Activated naive CD4-positive, alpha-beta T cell treated with anti-CD3 and anti-CD28 coated beads, Interleukin-2, amount 10 ng/mL, durations not matched to agents 7 days and 5 days (primary cell): ENCODE measurements at regions not wholly inside any gene's neighbourhood (a gene's known extent, or its start where the extent isn't known, plus 50 kb on each side); places are given as distances from the start of the nearest gene placed in this dataset.

ENCODE experiments used
- CTCF ChIA-PET: fragments of 350-600 bp; sonication (Branson Sonifier 250); formaldehyde crosslinking; loops from one replicate; lab custom pipeline; 2021; ENCODE audit warnings: antibody characterized with exemption; lab: Charles Lee
- DNase-seq: peaks from one replicate; pipeline ENCODE4 v3.0.0-alpha.2; 2020
- H3K27ac Mint-ChIP-seq: one replicate; pipeline ENCODE4 v1.8.0; 2021; ENCODE audit warnings: mild to moderate bottlenecking, moderate library complexity, mixed read lengths
- H3K27me3 Mint-ChIP-seq: one replicate; pipeline ENCODE4 v1.8.0; 2021; ENCODE audit warnings: mild to moderate bottlenecking, mixed read lengths
- H3K36me3 Mint-ChIP-seq: one replicate; pipeline ENCODE4 v1.8.0; 2021; ENCODE audit warnings: mixed read lengths
- H3K4me1 Mint-ChIP-seq: one replicate; pipeline ENCODE4 v1.8.0; 2021; ENCODE audit warnings: mixed read lengths
- H3K4me3 Mint-ChIP-seq: one replicate; pipeline ENCODE4 v1.8.0; 2021; ENCODE audit warnings: mild to moderate bottlenecking, moderate library complexity, mixed read lengths
- H3K9me3 Mint-ChIP-seq: one replicate; pipeline ENCODE4 v1.8.0; 2021; ENCODE audit warnings: mixed read lengths

DNA sequence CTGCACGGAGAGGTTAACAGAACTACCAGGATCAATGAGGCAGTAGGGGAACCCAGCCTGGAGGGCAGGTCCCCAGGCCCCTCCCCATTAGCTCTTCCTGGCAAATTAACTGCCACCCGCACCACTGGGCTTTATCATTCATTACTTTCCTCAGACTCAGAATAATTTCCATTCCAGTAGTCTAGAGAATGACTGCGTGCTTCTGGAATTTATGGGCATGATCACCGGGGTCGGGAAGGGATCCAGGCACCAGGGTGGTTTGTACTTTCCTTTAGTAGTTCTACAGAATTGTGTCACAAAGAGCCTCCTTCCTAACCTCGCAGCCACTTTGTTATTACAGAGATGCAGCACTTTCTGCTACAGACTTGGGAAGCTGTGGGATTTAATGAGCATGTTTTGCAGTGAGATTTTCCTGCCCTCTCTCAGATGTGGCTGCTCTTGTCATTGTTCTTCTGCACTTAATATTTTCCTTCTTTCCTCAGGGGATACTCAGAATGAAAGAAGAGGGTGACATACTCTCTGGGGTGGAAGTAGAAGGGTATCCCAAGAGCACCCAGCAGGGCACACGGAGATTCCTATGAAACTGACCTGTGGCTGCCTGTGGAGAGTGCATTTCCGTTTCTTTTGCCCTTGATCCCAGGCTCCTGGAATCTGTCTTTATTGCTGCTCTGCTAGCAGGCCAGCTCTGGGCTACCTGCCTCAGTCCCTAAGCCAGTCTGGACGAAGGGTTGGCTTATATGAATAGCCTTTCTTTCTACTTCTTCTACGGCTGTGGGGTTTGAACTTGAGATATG, 285.0 kb upstream of the SLC10A2 start:
- Mint-ChIP-seq H3K4me3 (no peak overlapping the region), H3K9me3 (peaks cover 7% of the 10 kb centered on the region), H3K27me3 (no peaks in the 10 kb centered on the region), H3K36me3 (no peaks in the 10 kb centered on the region), H3K4me1 (no peaks in the 10 kb centered on the region), H3K27ac (no peak overlapping the region)
- no peak for DNase-seq
- CTCF ChIA-PET: no interaction called here

DNA sequence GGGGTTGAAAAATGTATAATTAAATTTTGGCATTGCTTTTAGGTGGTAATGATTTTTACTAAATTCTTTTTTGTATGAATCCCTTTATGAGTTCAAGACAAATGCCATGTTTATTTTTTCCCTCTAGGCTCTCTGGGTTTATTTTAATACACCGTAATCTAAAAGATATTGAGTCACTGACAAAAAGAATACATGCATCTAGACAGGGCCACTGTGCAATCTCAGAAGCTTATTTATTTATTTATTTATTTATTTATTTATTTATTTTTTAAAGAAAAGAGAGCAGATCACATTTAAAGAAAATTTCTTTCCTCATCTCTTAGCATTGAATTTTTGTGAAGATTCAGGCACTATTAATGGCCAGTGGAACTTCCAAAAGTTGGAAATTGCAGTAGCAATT, 283.9 kb upstream of the SLC10A2 start:
- Mint-ChIP-seq H3K36me3 (no peaks in the 10 kb centered on the region), H3K4me3 (no peak overlapping the region), H3K9me3 (peaks cover 7% of the 10 kb centered on the region), H3K27ac (no peak overlapping the region), H3K27me3 (no peaks in the 10 kb centered on the region), H3K4me1 (no peaks in the 10 kb centered on the region)
- DNase-seq: no peak
- CTCF ChIA-PET: no interaction called here

- Mint-ChIP-seq H3K9me3 (peaks cover 9% of the 10 kb centered on the region), H3K36me3 (no peaks in the 10 kb centered on the region), H3K4me3 (no peak overlapping the region), H3K27me3 (no peaks in the 10 kb centered on the region), H3K4me1 (no peaks in the 10 kb centered on the region), H3K27ac (no peak overlapping the region)
- no peak for DNase-seq
- CTCF ChIA-PET: no interaction called here
These were observed 283.2 kb upstream of the SLC10A2 start for GRCh38 chr13:103349211-103349980.

DNA sequence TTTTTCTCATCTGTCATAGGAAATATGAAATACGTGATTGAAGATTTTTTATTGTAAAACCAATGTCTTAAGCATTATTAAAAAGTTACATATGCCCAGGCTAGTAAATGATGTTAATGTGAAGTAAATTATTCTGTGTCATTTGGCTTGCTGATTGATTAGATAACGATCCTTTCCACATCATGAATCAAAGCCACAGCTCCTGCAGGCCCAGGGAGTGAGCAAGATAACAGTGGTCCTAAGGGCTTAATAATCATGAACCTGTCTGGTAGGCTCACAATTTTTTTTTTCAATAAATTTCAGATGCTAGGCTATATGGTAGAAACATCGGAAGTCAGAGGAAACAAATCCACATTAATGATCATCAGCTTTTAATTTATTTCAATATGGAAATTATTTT, 269.0 kb upstream of the SLC10A2 start:
- no peaks in the 10 kb centered on the region for H3K36me3 Mint-ChIP-seq
- H3K4me1 Mint-ChIP-seq: no peaks in the 10 kb centered on the region
- H3K27ac Mint-ChIP-seq: no peak overlapping the region
- CTCF ChIA-PET: no interaction called here
- DNase-seq: no peak
- no peaks in the 10 kb centered on the region for H3K9me3 Mint-ChIP-seq
- H3K27me3 Mint-ChIP-seq: no peaks in the 10 kb centered on the region
- H3K4me3 Mint-ChIP-seq: no peak overlapping the region

- Mint-ChIP-seq H3K36me3 (no peaks in the 10 kb centered on the region), H3K4me3 (no peak overlapping the region), H3K27me3 (no peaks in the 10 kb centered on the region), H3K4me1 (no peaks in the 10 kb centered on the region), H3K9me3 (no peaks in the 10 kb centered on the region), H3K27ac (no peak overlapping the region)
- CTCF ChIA-PET: no interaction called here
- no peak for DNase-seq
These were observed 265.7 kb upstream of the SLC10A2 start for GRCh38 chr13:103331924-103332323.

DNA sequence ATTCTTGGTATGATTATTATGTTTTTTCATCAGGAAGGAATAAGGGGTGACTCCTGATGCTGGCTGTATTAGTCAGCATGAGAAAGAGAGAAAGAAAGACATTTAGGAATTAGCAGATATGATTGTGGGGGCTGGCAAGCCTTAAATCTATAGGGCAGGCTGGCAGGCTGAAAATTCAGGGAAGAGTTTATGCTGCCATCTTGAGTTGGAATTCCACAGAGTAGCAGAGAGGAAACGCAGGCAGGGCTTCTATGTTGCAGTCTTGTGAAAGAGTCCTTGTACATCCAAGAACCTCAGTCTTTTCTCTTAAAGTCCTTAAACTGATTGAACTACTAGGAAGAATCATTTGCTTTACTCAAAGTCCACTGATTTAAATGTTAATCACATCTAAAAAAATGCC, 262.7 kb upstream of the SLC10A2 start:
- DNase-seq: no peak
- Mint-ChIP-seq H3K27ac (no peak overlapping the region), H3K36me3 (no peaks in the 10 kb centered on the region), H3K9me3 (no peaks in the 10 kb centered on the region), H3K27me3 (no peaks in the 10 kb centered on the region), H3K4me3 (no peak overlapping the region), H3K4me1 (no peaks in the 10 kb centered on the region)
- CTCF ChIA-PET: no interaction called here

GRCh38 chr13:103326326-103326725, 260.1 kb upstream of the SLC10A2 start:
- no peaks in the 10 kb centered on the region for H3K36me3 Mint-ChIP-seq
- H3K27ac Mint-ChIP-seq: no peak overlapping the region
- no peaks in the 10 kb centered on the region for H3K27me3 Mint-ChIP-seq
- CTCF ChIA-PET: no interaction called here
- H3K4me3 Mint-ChIP-seq: no peak overlapping the region
- DNase-seq: no peak
- H3K9me3 Mint-ChIP-seq: no peaks in the 10 kb centered on the region
- no peaks in the 10 kb centered on the region for H3K4me1 Mint-ChIP-seq

GRCh38 chr13:103325672-103326071, 259.5 kb upstream of the SLC10A2 start:
- CTCF ChIA-PET: no interaction called here
- H3K27ac Mint-ChIP-seq: no peak overlapping the region
- H3K27me3 Mint-ChIP-seq: no peaks in the 10 kb centered on the region
- H3K4me1 Mint-ChIP-seq: no peaks in the 10 kb centered on the region
- H3K9me3 Mint-ChIP-seq: no peaks in the 10 kb centered on the region
- H3K4me3 Mint-ChIP-seq: no peak overlapping the region
- DNase-seq: no peak
- no peaks in the 10 kb centered on the region for H3K36me3 Mint-ChIP-seq

DNA sequence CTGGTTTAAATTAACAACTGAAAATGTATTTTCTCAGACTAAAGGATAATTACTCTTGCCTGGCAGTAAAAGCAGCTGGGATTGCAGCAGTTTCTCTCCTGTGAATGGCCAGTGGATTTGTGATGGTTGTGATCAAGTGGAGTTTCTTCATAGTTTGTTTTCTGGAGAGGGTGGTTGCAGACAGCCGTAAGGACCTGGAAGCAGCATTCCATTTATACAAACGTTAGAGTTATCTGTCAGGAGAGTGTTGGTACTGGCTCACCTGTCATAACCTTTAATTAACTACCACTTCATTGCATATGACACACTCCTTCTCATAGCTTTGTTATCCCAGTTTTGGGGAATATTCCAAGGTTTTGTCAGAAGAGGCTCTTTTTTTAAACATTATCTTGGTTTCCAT, 258.4 kb upstream of the SLC10A2 start:
- Mint-ChIP-seq H3K4me3 (no peak overlapping the region), H3K9me3 (no peaks in the 10 kb centered on the region), H3K27ac (no peak overlapping the region), H3K27me3 (no peaks in the 10 kb centered on the region), H3K36me3 (no peaks in the 10 kb centered on the region), H3K4me1 (no peaks in the 10 kb centered on the region)
- no peak for DNase-seq
- CTCF ChIA-PET: no interaction called here

GRCh38 chr13:103315711-103316110, 249.5 kb upstream of the SLC10A2 start:
- CTCF ChIA-PET: no interaction called here
- Mint-ChIP-seq H3K9me3 (peaks cover 6% of the 10 kb centered on the region), H3K4me1 (no peaks in the 10 kb centered on the region), H3K27ac (no peak overlapping the region), H3K4me3 (no peak overlapping the region), H3K36me3 (no peaks in the 10 kb centered on the region), H3K27me3 (no peaks in the 10 kb centered on the region)
- no peak for DNase-seq

DNA sequence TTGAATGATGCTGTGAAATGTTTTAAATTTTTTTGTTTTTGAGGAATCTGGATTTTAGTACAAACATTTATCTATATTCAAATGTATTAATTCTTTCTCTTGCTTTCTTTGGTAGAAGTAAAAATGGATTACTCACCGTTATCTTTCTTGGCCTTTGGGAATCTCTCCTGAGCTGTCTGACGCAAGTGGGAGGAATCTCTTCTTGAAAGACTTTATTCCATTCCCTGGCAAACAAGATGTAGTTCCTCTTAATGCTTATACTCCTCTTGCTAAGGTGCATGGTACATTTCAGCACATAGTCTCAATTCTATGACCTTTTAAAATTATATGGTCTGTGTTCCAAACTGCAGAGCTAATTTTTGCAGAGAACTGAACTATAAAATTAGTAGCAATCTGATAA, 246.2 kb upstream of the SLC10A2 start:
- Mint-ChIP-seq H3K4me3 (no peak overlapping the region), H3K27me3 (no peaks in the 10 kb centered on the region), H3K9me3 (peaks cover 6% of the 10 kb centered on the region), H3K4me1 (no peaks in the 10 kb centered on the region), H3K36me3 (no peaks in the 10 kb centered on the region), H3K27ac (no peak overlapping the region)
- no peak for DNase-seq
- CTCF ChIA-PET: no interaction called here

DNA sequence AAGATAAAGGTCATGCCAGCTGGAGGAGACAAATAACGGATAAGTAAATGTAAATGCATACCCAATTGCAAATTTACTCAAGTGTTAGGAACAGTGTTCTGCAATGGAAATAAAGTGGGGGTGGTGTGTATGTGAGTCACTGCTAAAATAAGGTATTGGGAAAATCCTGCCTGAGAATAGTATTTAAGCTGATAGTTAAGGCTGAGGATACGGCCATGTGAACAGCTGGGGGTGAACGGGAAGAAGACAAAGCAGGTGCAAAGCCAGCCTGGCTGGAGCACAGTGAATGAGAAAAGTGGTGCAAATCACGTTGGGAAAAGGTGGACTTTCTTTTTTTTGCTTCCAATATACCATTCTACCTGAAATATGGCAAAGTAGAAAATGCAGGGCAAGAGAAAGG, 242.4 kb upstream of the SLC10A2 start:
- peaks cover 2% of the 10 kb centered on the region for H3K9me3 Mint-ChIP-seq
- H3K36me3 Mint-ChIP-seq: no peaks in the 10 kb centered on the region
- CTCF ChIA-PET: no interaction called here
- no peaks in the 10 kb centered on the region for H3K4me1 Mint-ChIP-seq
- no peak overlapping the region for H3K4me3 Mint-ChIP-seq
- no peak for DNase-seq
- H3K27me3 Mint-ChIP-seq: no peaks in the 10 kb centered on the region
- H3K27ac Mint-ChIP-seq: no peak overlapping the region

DNA sequence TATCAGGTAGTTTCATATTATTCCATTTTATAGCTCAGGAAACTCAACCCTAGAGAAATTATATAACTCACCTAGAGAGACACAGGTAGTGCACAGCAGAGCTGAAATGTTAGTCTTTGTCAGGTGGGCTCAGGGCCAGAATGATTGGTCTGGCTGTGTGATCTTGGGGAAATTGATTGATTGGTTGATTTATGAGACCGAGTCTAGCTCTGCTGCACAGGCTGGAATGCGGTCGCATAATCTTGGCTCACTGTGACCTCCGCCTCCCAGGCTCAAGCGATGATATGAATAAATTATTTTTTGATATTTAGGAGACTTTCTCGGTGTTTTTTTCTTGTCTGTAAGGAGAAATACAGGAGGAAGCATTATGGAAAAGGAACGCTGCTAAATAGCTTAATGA, 239.9 kb upstream of the SLC10A2 start:
- peaks cover 2% of the 10 kb centered on the region for H3K9me3 Mint-ChIP-seq
- H3K36me3 Mint-ChIP-seq: no peaks in the 10 kb centered on the region
- no peak for DNase-seq
- H3K27ac Mint-ChIP-seq: no peak overlapping the region
- CTCF ChIA-PET: no interaction called here
- H3K4me3 Mint-ChIP-seq: no peak overlapping the region
- H3K27me3 Mint-ChIP-seq: no peaks in the 10 kb centered on the region
- H3K4me1 Mint-ChIP-seq: no peaks in the 10 kb centered on the region

- Mint-ChIP-seq H3K36me3 (no peaks in the 10 kb centered on the region), H3K4me1 (no peaks in the 10 kb centered on the region), H3K4me3 (no peak overlapping the region), H3K9me3 (peaks cover 4% of the 10 kb centered on the region), H3K27me3 (no peaks in the 10 kb centered on the region), H3K27ac (no peak overlapping the region)
- DNase-seq: no peak
- CTCF ChIA-PET: interaction anchor here (0.7 kb wide), 1 partner anchor 1370 kb away, joined by 6 read pairs; no protein-coding TSS in a partner anchor
These were observed 236.9 kb upstream of the SLC10A2 start for GRCh38 chr13:103303078-103303651.

DNA sequence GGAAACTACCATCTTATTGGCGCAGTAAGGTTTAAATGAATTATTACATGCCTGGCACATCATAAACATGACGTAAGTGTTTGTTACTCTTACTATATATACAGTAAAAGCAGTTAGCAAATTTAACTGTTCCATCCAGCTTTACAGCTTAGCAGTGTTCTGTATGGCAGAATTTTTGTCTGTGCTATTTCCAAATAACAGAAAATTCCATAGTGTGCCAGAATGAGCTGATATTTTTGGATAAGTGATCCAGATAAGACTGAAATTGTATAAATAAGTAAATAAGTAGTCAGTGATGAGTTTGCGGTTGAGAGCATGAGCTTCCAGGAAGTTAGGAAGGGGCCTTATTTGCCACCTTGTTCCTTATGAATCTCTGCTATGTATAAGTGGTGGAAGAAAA, 236.5 kb upstream of the SLC10A2 start:
- H3K9me3 Mint-ChIP-seq: peaks cover 4% of the 10 kb centered on the region
- no peak overlapping the region for H3K4me3 Mint-ChIP-seq
- CTCF ChIA-PET: interaction anchor here (0.7 kb wide), 1 partner anchor 1371 kb away, joined by 6 read pairs; no protein-coding TSS in a partner anchor
- no peaks in the 10 kb centered on the region for H3K36me3 Mint-ChIP-seq
- H3K4me1 Mint-ChIP-seq: no peaks in the 10 kb centered on the region
- no peak for DNase-seq
- H3K27me3 Mint-ChIP-seq: no peaks in the 10 kb centered on the region
- no peak overlapping the region for H3K27ac Mint-ChIP-seq
